Karpas-422 (cell line): ENCODE measurements at regions not wholly inside any gene's neighbourhood (a gene's known extent, or its start where the extent isn't known, plus 50 kb on each side); places are given as distances from the start of the nearest gene placed in this dataset.

ENCODE experiments used
- DNase-seq: peaks from one replicate; pipeline ENCODE4 v3.0.0-alpha.2; 2015
- H2AFZ ChIP-seq: fragments of 200-600 bp; sonication (generic); 2 replicates; pipeline ENCODE4 v1.6.1; 2014; ENCODE audit warnings: antibody characterized with exemption, low read length, mixed read lengths
- H3K27ac ChIP-seq: fragments of 200-600 bp; sonication (generic); 2 replicates; pipeline ENCODE4 v1.5.1; 2014; ENCODE audit warnings: mild to moderate bottlenecking, low read length, moderate library complexity
- H3K27me3 ChIP-seq: fragments of 200-600 bp; sonication (generic); 2 replicates; pipeline ENCODE4 v1.6.1; 2014; ENCODE audit warnings: low read length, mixed read lengths
- H3K36me3 ChIP-seq: fragments of 200-600 bp; sonication (generic); 2 replicates; pipeline ENCODE4 v1.6.1; 2014; ENCODE audit warnings: low read length, mixed read lengths; ENCODE audit not compliant: insufficient read depth
- H3K4me1 ChIP-seq: fragments of 200-600 bp; sonication (generic); 2 replicates; pipeline ENCODE4 v1.6.1; 2014; ENCODE audit warnings: mild to moderate bottlenecking, low read length, mixed read lengths
- H3K4me2 ChIP-seq: fragments of 200-600 bp; sonication (generic); 2 replicates; pipeline ENCODE4 v1.6.1; 2014; ENCODE audit warnings: low read length, low read depth, mild to moderate bottlenecking; ENCODE audit not compliant: poor library complexity, severe bottlenecking
- H3K4me3 ChIP-seq: fragments of 200-600 bp; sonication (generic); 2 replicates; pipeline ENCODE4 v1.5.1; 2014; ENCODE audit warnings: mild to moderate bottlenecking, antibody characterized with exemption, low read length, mixed read lengths
- H3K79me2 ChIP-seq: fragments of 200-600 bp; sonication (generic); 2 replicates; pipeline ENCODE4 v1.6.1; 2014; ENCODE audit warnings: mild to moderate bottlenecking, low read length, mixed read lengths
- H3K9ac ChIP-seq: fragments of 200-600 bp; sonication (generic); 2 replicates; pipeline ENCODE4 v1.6.0; 2014; ENCODE audit warnings: low read length
- H3K9me2 ChIP-seq: fragments of 200-600 bp; sonication (generic), shearing (Covaris generic); replicated peaks from 2 replicates; pipeline ENCODE4 v1.6.0; 2014; ENCODE audit warnings: mild to moderate bottlenecking, low read length, moderate library complexity; ENCODE audit not compliant: insufficient read depth
- H3K9me3 ChIP-seq: fragments of 300-700, 200-600 bp; sonication (generic); 2 replicates; pipeline ENCODE4 v1.6.1; 2014; ENCODE audit warnings: low read length, mixed read lengths
- H4K20me1 ChIP-seq: fragments of 200-600 bp; sonication (generic); 2 replicates; pipeline ENCODE4 v1.6.1; 2014; ENCODE audit warnings: mild to moderate bottlenecking, antibody characterized with exemption, low read length, low read depth; ENCODE audit not compliant: insufficient read depth

GRCh38 chr15:60074181-60074885 lies 70.2 kb downstream of the FOXB1 start:
- H3K4me2 ChIP-seq: no peak overlapping the region
- H3K27me3 ChIP-seq: no peaks in the 10 kb centered on the region

GRCh38 chr15:60076045-60076444 lies 71.9 kb downstream of the FOXB1 start:
- Histone ChIP-seq H3K4me1 (no peaks in the 10 kb centered on the region), H3K9ac (no peak overlapping the region), H2AFZ (no peak overlapping the region), H3K79me2 (no peaks in the 10 kb centered on the region), H4K20me1 (no peaks in the 10 kb centered on the region), H3K36me3 (no peaks in the 10 kb centered on the region), H3K9me3 (no peaks in the 10 kb centered on the region), H3K9me2 (no peaks in the 10 kb centered on the region), H3K27ac (no peak overlapping the region), H3K4me3 (no peak overlapping the region), H3K4me2 (no peak overlapping the region), H3K27me3 (no peaks in the 10 kb centered on the region)
- DNase-seq: no peak

More at GRCh38 chr15:60074181-60074885, 70.2 kb downstream of the FOXB1 start:
- no peak for DNase-seq
- Histone ChIP-seq H2AFZ (no peak overlapping the region), H4K20me1 (no peaks in the 10 kb centered on the region), H3K27ac (no peak overlapping the region), H3K4me3 (no peak overlapping the region), H3K9me2 (no peaks in the 10 kb centered on the region), H3K4me1 (no peaks in the 10 kb centered on the region), H3K79me2 (no peaks in the 10 kb centered on the region), H3K9ac (no peak overlapping the region), H3K36me3 (no peaks in the 10 kb centered on the region), H3K9me3 (no peaks in the 10 kb centered on the region)

GRCh38 chr15:60076582-60077276 lies 72.6 kb downstream of the FOXB1 start:
- Histone ChIP-seq H3K27ac (no peak overlapping the region), H3K27me3 (no peaks in the 10 kb centered on the region), H3K9ac (no peak overlapping the region), H3K4me1 (no peaks in the 10 kb centered on the region), H2AFZ (no peak overlapping the region), H3K4me3 (no peak overlapping the region), H3K4me2 (no peak overlapping the region), H3K79me2 (no peaks in the 10 kb centered on the region), H3K9me2 (no peaks in the 10 kb centered on the region), H3K9me3 (no peaks in the 10 kb centered on the region), H4K20me1 (no peaks in the 10 kb centered on the region), H3K36me3 (no peaks in the 10 kb centered on the region)
- no peak for DNase-seq

- Histone ChIP-seq H3K27me3 (no peaks in the 10 kb centered on the region), H3K4me2 (no peak overlapping the region)
- no peak for DNase-seq
Measured at GRCh38 chr15:60077581-60078359, 73.7 kb downstream of the FOXB1 start.

GRCh38 chr15:60079210-60079609 lies 75.1 kb downstream of the FOXB1 start:
- H3K4me1 ChIP-seq: no peaks in the 10 kb centered on the region
- H3K9me2 ChIP-seq: no peaks in the 10 kb centered on the region
- no peaks in the 10 kb centered on the region for H4K20me1 ChIP-seq
- DNase-seq: peak; percentile 47
- H3K4me3 ChIP-seq: no peak overlapping the region
- no peaks in the 10 kb centered on the region for H3K9me3 ChIP-seq
- H3K36me3 ChIP-seq: no peaks in the 10 kb centered on the region
- H3K9ac ChIP-seq: no peak overlapping the region
- H3K27ac ChIP-seq: no peak overlapping the region
- no peaks in the 10 kb centered on the region for H3K79me2 ChIP-seq
- no peak overlapping the region for H2AFZ ChIP-seq
- H3K27me3 ChIP-seq: no peaks in the 10 kb centered on the region
- H3K4me2 ChIP-seq: no peak overlapping the region

More at GRCh38 chr15:60077581-60078359, 73.7 kb downstream of the FOXB1 start:
- Histone ChIP-seq H4K20me1 (no peaks in the 10 kb centered on the region), H3K36me3 (no peaks in the 10 kb centered on the region), H3K4me3 (no peak overlapping the region), H2AFZ (0 out of 2 replicates have a peak overlapping the region, but pooled peaks have one; percentile 14), H3K4me1 (no peaks in the 10 kb centered on the region), H3K27ac (no peak overlapping the region), H3K9me2 (no peaks in the 10 kb centered on the region), H3K79me2 (no peaks in the 10 kb centered on the region), H3K9ac (no peak overlapping the region), H3K9me3 (no peaks in the 10 kb centered on the region)

GRCh38 chr15:60081976-60082375 lies 77.9 kb downstream of the FOXB1 start:
- no peak overlapping the region for H3K9ac ChIP-seq
- no peaks in the 10 kb centered on the region for H3K4me1 ChIP-seq
- H3K9me2 ChIP-seq: no peaks in the 10 kb centered on the region
- DNase-seq: no peak
- no peak overlapping the region for H3K4me3 ChIP-seq
- H2AFZ ChIP-seq: no peak overlapping the region
- no peaks in the 10 kb centered on the region for H3K27me3 ChIP-seq
- no peaks in the 10 kb centered on the region for H4K20me1 ChIP-seq
- H3K79me2 ChIP-seq: no peaks in the 10 kb centered on the region
- no peak overlapping the region for H3K27ac ChIP-seq
- no peaks in the 10 kb centered on the region for H3K9me3 ChIP-seq
- no peak overlapping the region for H3K4me2 ChIP-seq
- no peaks in the 10 kb centered on the region for H3K36me3 ChIP-seq

GRCh38 chr15:60083318-60083717 lies 79.2 kb downstream of the FOXB1 start:
- no peaks in the 10 kb centered on the region for H3K79me2 ChIP-seq
- no peak for DNase-seq
- no peak overlapping the region for H3K9ac ChIP-seq
- H4K20me1 ChIP-seq: no peaks in the 10 kb centered on the region
- H3K27ac ChIP-seq: no peak overlapping the region
- H3K4me1 ChIP-seq: no peaks in the 10 kb centered on the region
- H3K36me3 ChIP-seq: no peaks in the 10 kb centered on the region
- no peak overlapping the region for H3K4me3 ChIP-seq
- H3K9me3 ChIP-seq: no peaks in the 10 kb centered on the region
- no peak overlapping the region for H2AFZ ChIP-seq
- no peaks in the 10 kb centered on the region for H3K27me3 ChIP-seq
- no peaks in the 10 kb centered on the region for H3K9me2 ChIP-seq
- H3K4me2 ChIP-seq: no peak overlapping the region
